HEK293T (cell line): ENCODE measurements at regions not wholly inside any gene's neighbourhood (a gene's known extent, or its start where the extent isn't known, plus 50 kb on each side); places are given as distances from the start of the nearest gene placed in this dataset.

Experiments
- CTCF ChIA-PET: fragments of 350-600 bp; formaldehyde crosslinking; extraction: SDS; loops from one replicate; lab custom pipeline; 2021; ENCODE audit warnings: antibody characterized with exemption, inconsistent platforms; lab: Yijun Ruan, JAX
- POLR2A ChIA-PET: fragments of 350-600 bp; formaldehyde crosslinking; extraction: SDS; loops from one replicate; lab custom pipeline; 2020; ENCODE audit warnings: antibody characterized with exemption, inconsistent platforms; lab: Yijun Ruan, JAX
- DNase-seq: peaks from one replicate; pipeline ENCODE4 v3.0.0; 2012; ENCODE audit warnings: mixed read lengths; ENCODE audit errors: extremely low spot score
- ARNT ChIP-seq: fragments of 450-650 bp; IDR thresholded peaks from 2 replicates; pipeline ENCODE4 v1.6.1; 2017; ENCODE audit warnings: mild to moderate bottlenecking
- CTBP1 ChIP-seq: fragments of 450-650 bp; IDR thresholded peaks from 2 replicates; pipeline ENCODE4 v1.6.1; 2016; ENCODE audit warnings: borderline replicate concordance
- ELF4 ChIP-seq: fragments of 450-650 bp; IDR thresholded peaks from 2 replicates; pipeline ENCODE4 v1.6.1; 2017; ENCODE audit warnings: antibody characterized with exemption
- FOXA1 ChIP-seq: fragments of 450-650 bp; IDR thresholded peaks from 2 replicates; pipeline ENCODE4 v1.6.1; 2016; ENCODE audit warnings: mild to moderate bottlenecking
- FOXK2 ChIP-seq: fragments of 450-650 bp; IDR thresholded peaks from 2 replicates; pipeline ENCODE4 v1.6.1; 2016; ENCODE audit warnings: mild to moderate bottlenecking
- FOXM1 ChIP-seq: fragments of 450-650 bp; IDR thresholded peaks from 2 replicates; pipeline ENCODE4 v1.6.1; 2017; ENCODE audit warnings: mild to moderate bottlenecking, borderline replicate concordance
- HDGF ChIP-seq: fragments of 450-650 bp; IDR thresholded peaks from 2 replicates; pipeline ENCODE4 v1.6.1; 2017; ENCODE audit warnings: antibody characterized with exemption, borderline replicate concordance
- L3MBTL2 ChIP-seq: fragments of 450-650 bp; conservative IDR thresholded peaks from 2 replicates; pipeline ENCODE4 v1.6.1; 2016; ENCODE audit warnings: mild to moderate bottlenecking
- LEF1 ChIP-seq: fragments of 450-650 bp; IDR thresholded peaks from 2 replicates; pipeline ENCODE4 v1.6.1; 2017; ENCODE audit warnings: mild to moderate bottlenecking, borderline replicate concordance
- NFRKB ChIP-seq: fragments of 450-650 bp; IDR thresholded peaks from 2 replicates; pipeline ENCODE4 v1.6.1; 2016; ENCODE audit warnings: mild to moderate bottlenecking, moderate library complexity
- SP1 ChIP-seq: fragments of 450-650 bp; IDR thresholded peaks from 2 replicates; pipeline ENCODE4 v1.6.1; 2017
- SUZ12 ChIP-seq: fragments of 450-650 bp; IDR thresholded peaks from 2 replicates; pipeline ENCODE4 v1.6.1; 2016; ENCODE audit warnings: mild to moderate bottlenecking
- TARDBP ChIP-seq: fragments of 450-650 bp; IDR thresholded peaks from 2 replicates; pipeline ENCODE4 v1.6.1; 2016
- ZNF384 ChIP-seq: fragments of 450-650 bp; IDR thresholded peaks from 2 replicates; pipeline ENCODE4 v1.6.1; 2016
- TF ChIP-seq, protein P1 (sequence below): fragments of 450-650 bp; IDR thresholded peaks from 2 replicates; pipeline ENCODE4 v1.6.1; 2016

DNA sequence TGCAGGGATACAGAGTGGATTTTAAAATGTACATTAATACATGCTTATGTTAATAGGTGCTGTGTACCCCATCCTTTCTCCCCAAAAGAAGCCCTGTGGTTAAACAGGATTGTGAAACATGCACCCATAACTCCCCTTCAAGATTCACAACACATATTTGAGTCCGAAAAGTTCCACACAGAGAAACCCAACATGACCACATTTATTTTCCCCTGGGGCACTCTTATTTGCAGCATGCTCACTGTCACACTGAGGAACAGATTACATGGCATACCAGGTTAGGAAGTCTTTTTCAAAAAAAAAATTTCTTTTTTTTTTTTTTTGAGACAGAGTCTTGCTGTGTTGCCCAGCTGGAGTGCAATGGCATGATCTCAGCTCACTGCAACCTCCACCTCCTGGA is 67.7 kb upstream of the COL5A2 start:
- CTCF ChIA-PET, result no interaction called here
- POLR2A ChIA-PET, result no interaction called here
- TF ChIP-seq, protein P1, sequence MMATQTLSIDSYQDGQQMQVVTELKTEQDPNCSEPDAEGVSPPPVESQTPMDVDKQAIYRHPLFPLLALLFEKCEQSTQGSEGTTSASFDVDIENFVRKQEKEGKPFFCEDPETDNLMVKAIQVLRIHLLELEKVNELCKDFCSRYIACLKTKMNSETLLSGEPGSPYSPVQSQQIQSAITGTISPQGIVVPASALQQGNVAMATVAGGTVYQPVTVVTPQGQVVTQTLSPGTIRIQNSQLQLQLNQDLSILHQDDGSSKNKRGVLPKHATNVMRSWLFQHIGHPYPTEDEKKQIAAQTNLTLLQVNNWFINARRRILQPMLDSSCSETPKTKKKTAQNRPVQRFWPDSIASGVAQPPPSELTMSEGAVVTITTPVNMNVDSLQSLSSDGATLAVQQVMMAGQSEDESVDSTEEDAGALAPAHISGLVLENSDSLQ, result no peak
- TF ChIP-seq LEF1 (no peak), FOXA1 (no peak), TARDBP (no peak), CTBP1 (no peak), ARNT (no peak), HDGF (no peak), NFRKB (no peak), L3MBTL2 (no peak), ZNF384 (no peak)
- DNase-seq, result no peak

DNA sequence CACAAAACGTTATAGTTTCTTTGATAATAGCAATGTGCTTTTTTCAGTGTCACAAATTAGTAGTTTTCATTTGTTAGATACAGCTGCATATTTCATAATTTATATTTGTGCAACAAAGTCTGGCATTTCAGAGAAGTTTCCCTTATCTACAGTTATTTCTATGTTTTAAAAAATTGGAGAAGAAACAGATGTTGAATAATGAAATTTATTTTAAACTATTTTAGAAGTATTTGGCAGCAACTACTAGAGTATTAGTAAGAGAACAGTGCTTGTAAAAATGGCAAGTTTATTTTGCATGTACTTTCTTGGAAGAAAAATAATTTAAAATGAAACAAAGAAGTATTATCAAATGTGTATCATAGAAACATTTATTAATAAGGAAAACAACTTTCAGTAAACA is 68.6 kb upstream of the COL5A2 start:
- TF ChIP-seq FOXA1, result no peak
- no peak for TF ChIP-seq HDGF
- TF ChIP-seq CTBP1, result no peak
- TF ChIP-seq, protein P1, result no peak
- TF ChIP-seq FOXM1, result no peak
- no peak for TF ChIP-seq SUZ12
- ChIA-PET POLR2A (no interaction called here), CTCF (no interaction called here)
- no peak for DNase-seq

DNA sequence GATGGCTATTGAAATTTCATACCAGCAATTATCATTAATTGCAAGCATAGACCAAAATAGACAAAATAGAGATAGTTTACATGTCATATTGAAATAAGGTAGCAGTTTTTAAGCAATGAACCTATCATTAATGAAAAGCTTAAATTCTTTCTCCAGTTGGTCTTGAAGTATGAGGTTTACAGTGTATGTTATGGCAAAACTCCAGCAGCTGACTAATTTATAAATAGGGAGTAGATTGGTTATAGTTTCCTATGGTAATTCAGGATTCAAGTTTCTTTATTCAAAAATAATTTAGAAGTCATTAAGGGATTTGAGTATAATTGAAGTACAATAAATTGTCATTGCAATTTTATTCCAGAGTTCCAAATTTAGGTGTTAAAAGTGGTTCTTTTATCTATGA is 69.6 kb upstream of the COL5A2 start:
- DNase-seq, result no peak
- ChIA-PET POLR2A (no interaction called here), CTCF (no interaction called here)
- no peak for TF ChIP-seq L3MBTL2
- no peak for TF ChIP-seq SUZ12
- no peak for TF ChIP-seq TARDBP
- no peak for TF ChIP-seq ARNT

DNA sequence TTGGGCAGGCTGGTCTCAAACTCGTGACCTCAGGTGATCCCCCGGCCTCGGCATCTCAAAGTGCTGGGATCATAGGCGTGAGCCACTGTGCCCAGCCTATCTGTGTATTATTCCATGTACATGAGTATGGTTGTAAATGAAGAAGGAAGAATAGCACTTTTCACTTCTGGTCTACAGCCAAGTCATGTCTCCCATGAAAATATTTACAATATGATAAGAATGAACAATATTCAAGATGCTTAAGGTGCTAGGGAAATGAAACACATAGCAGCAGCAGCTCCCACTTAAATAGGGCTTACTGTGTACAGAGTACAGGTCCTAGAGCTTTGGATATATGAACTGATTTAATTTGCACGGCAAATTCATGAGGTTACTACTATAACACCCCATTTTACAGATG is 70.3 kb upstream of the COL5A2 start:
- DNase-seq, result no peak
- CTCF ChIA-PET, result no interaction called here
- POLR2A ChIA-PET, result no interaction called here
- TF ChIP-seq SUZ12 (no peak), HDGF (no peak), TARDBP (no peak)

DNA sequence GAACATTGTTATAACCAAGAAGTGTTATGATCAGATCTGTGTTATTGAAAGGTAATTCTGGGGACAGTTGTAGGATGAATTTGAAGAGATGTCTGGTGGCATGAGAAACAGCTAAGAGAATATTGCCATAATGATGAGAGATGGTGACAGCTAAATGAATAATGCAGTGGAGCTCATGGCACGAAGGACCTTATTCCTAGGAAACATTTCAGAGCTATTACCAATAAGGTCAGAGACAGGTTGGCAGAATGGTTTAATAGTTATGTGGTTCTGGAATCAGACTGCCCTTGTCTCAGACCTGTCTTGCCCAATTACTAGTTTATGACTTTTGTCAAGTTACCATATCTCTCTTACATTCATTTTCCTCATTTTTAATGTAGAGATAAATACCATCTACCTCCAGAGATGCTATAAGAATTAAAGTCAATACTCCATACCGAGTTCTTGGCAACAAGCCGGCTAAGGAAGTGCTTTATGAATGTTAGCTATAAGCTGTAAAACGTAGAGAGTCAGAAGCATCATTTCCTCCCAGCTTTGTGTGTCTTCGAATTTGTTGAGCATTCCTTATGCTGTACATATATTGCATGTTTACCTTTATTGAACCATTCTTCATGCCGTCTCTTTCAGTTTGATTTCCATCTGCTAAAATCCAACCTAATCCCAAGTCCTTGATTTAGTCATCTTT is 73.6 kb upstream of the COL5A2 start:
- TF ChIP-seq FOXK2, result no peak
- no peak for TF ChIP-seq SUZ12
- no peak for TF ChIP-seq CTBP1
- no peak for TF ChIP-seq ZNF384
- TF ChIP-seq, protein P1, result no peak
- TF ChIP-seq SP1, result no peak
- TF ChIP-seq LEF1, result no peak
- TF ChIP-seq HDGF, result no peak
- no peak for TF ChIP-seq ELF4
- CTCF ChIA-PET, result no interaction called here
- no peak for DNase-seq
- POLR2A ChIA-PET, result no interaction called here

DNA sequence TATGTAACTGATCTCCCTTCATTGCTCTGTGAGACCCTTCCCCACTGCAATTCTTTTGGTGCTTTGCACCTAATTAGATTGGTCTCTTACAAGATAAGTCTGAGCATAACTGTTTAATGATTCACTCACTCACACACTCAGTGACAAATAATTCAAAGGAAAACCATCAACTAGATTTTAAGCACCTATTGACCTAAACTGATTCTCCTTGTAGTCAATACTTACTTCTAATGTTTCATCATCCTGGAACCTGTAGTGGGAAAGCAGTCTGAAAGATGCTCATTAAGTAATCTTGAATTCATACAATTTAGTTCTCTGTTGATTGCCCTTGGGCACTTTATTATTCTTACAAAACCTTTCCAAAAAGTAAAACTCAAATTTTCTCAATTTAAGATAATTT is 74.3 kb upstream of the COL5A2 start:
- TF ChIP-seq NFRKB, result no peak
- TF ChIP-seq HDGF, result no peak
- TF ChIP-seq FOXK2, result no peak
- TF ChIP-seq FOXM1, result no peak
- no peak for TF ChIP-seq SP1
- no peak for TF ChIP-seq L3MBTL2
- TF ChIP-seq, protein P1, result no peak
- POLR2A ChIA-PET, result no interaction called here
- CTCF ChIA-PET, result no interaction called here
- no peak for DNase-seq

DNA sequence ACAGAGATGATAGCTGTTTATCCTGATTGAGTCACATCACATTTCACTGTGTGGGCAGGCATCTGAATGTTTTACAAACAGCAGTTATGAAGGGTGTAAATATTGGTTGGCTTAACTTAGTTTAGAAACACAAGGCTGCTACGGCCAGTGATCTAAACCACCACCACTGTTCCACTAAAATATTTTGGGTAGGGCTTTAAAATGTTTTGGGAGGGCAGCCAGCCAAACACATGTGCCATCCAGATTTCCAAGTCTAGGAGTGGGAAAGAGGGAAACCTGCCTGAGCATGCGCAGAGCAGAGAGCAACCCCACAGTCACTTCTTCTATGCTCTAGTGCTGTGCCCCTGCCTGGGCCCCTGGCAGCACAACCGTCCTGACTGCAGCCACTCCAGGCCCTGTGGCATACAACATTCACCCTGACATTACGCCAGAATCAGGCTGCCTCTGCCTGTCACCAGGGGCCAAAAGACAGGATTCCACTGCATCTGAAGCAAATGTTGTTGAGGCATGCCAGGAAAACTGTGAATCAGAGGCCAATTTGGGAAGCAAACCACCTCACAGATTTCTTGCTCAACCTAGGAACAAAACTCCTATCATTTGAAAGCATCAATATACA is 74.8 kb upstream of the COL5A2 start:
- TF ChIP-seq LEF1 (no peak), CTBP1 (no peak), FOXM1 (no peak), SUZ12 (no peak), TARDBP (no peak)
- DNase-seq, result no peak
- POLR2A ChIA-PET, result no interaction called here
- CTCF ChIA-PET, result no interaction called here
